Ecto neural progenitor cell (in vitro differentiated cells): ENCODE measurements at regions not wholly inside any gene's neighbourhood (a gene's known extent, or its start where the extent isn't known, plus 50 kb on each side); places are given as distances from the start of the nearest gene placed in this dataset.

Source experiments
- DNase-seq: peaks from one replicate; pipeline ENCODE4 v3.0.0-alpha.2; 2018; ENCODE audit warnings: low spot score

GRCh38 chr20:57970856-57971255, 257.6 kb downstream of the ANKRD60 start:
- no peak for DNase-seq

DNA sequence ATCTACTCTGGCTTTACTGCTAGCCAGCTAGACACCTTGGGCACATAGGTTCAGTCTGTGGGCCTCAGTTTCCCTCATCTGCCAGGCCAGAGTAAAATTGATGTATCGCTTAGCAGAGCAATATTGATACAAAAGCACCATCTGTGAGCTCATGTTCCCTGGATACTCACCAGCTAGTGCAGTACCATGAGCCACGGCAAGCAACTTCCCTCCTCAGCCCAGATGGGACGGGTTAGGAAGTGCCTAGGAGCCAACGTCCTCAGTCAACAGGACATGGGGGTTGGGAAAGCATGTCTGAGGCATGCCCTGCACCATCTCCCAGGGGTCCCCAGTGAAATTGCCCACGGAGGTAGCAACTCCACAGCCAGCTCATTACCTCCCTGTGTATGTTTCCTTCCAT, 258.3 kb downstream of the ANKRD60 start:
- DNase-seq, result no peak

DNA sequence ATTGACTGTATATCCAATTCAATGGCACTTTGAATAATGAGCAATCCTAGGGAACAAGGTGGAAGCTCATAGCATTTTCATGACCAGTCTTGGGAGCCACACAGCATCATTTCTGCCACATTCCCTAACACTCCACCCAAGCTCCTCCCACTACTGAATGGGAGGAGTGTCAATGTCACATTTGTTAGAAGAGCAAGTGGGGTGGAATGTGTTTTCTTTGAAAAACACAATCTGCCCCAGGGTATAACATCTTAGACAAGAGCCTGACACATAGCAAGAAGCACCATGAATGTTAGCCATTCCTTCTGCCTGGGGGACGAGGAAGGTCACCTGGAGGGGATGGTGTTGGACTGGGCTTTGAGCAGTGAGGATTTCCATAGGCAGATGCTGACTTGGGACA, 258.3 kb upstream of the PMEPA1 start:
- DNase-seq, result no peak

DNA sequence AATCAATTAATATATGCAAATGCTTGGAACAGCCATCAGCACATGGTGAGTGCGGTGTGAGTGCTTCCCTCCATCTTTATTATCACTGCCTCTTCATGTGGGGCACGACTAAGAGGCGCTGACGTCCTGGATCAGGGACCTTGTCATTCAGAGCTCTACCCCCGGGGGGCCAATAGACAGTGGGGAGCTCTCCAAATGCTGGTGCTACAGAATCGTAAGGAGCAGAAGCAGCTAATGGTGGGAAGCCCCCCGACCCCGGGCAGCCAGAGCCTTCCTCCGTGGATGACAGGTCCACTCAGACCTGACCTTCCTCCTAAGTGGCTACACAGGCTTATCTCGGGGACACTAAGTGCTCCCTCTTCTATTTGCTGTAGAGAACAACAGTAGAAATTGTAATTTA, 257.5 kb upstream of the PMEPA1 start:
- DNase-seq, result no peak

GRCh38 chr20:57966620-57967019, 256.8 kb upstream of the PMEPA1 start:
- no peak for DNase-seq

DNA sequence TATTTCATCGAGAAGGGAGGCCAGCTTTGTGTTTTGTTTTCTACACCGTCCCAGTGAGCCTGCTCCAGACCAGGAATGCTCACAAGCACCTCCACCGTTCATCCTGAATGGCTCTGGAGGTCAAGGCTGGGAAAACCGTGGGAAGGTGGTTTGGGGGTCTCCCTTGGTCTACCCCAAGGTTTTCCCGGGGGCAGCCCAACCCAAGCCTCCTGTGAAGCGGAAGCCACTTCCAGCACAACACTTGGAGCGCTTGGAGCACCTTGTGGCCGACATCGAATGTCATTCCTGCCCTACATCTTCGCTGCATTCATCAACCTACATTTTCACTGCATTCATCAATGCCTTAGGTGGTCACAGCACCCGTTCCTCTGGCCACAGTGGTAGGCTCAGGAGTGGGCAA, 255.6 kb upstream of the PMEPA1 start:
- DNase-seq, result no peak

DNA sequence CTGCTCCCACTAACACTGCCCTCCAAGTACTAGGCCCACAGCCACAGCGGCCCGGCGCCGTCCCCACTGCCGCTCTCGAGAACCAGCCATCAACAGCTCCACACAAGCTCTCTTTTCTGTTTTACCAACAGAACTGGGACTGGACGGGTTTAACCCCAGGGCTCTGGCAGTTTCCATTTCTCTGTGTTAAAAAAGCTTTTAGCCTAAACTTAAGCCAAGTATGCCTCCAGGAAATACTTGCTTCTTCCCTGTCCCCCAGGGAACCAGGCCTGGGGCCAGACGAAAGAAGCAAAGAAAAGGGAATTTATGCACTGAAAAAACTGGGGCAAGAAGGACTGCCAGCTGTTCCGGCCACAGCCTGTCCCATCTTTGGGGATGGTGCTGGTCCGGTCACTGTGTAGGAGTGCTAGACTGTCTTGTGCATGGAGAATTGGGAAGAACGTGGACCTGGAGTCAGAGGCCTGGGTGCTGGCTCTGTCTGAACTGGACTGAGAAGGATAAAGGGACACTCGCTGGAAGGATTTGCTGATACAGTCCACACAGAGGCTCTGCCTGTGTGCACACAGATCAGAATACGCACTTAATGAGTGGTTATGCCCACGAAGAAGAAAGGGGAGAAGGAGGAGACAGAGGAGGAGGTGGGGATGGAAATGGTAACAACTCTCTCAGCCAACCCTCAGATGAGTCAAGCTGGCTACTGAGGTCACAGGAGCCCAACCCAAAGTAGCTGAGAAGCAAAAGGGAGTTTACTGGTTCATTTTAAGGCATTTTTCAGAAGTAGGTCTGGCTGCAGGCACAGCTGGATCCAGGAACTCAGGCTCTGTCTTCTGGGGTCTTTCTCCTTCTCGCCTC, 254.4 kb upstream of the PMEPA1 start:
- DNase-seq, result no peak

DNA sequence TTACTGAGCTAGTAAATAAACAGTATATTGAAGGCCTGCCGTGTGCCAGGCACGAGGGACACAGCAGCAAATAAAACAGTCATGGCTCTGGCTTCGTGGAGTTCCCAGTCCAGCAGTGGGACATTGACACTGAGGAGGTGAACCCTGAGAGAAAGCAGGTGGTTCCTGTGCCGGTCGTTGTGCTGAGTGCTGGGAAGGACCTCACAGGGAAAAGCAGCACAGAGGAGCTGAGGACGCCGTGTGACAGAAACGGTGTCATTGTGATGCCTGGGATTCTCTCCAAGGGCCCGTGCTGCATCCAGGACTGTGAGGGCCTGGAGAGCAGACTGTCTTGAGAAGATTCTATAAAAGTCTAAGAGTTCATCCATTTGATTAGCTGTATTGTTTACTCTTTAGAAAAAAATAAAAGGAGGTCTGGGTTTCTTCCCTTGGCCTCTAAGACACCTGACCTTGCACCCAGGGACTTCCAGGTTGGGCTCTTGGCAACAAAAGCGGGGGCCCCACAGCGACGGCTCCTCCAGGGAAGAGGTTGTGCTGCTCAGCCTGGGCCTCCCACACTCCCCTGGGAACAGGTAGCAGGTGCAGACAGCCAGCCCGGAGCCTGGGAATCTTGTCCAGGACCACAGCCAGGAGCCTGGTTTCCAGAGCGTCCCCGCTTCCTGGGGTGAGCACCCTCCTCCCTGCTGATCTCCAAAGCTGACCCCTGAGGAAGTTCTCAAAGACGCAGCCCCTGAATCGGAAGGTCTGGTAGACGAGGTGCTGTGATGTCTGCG, 251.2 kb upstream of the PMEPA1 start:
- DNase-seq, result no peak

DNA sequence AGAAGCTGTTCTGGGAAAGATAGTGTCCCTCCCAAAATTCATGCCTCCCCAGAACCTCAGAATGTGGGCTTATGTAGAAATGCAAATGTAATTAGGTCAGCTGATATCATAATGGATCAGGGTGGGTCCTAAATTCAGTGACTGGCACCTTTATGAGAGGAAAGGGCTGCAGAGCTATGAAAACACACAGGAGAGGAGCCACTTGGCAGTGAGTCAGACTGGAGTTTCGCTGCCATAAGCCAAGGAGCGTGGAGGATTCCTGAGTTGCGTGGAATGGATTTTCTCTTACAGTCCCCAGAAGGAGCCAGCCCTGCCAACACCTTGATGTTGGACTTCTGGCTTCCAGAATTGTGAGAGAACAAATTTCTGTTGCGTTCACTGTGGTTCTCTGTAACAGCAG, 249.8 kb upstream of the PMEPA1 start:
- no peak for DNase-seq

- no peak for DNase-seq
These were observed 249.2 kb upstream of the PMEPA1 start for GRCh38 chr20:57959018-57959417.

DNA sequence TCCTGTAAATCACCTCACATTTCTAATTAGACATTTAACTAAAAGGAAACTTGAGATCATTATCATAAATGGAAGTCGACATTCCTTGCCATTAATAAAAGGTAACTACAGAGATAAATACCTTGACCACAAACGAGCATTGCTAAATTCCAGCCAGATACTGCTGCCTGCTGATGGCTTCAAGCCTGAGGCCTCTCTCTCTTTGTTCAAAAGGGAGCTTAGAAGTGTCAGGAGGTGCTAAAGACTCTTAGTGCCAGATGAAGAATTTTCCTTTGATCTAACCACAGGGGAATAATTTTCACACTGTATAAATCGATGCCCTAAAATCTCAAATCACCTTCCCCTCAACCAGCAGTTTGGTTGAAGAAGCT, 248.2 kb upstream of the PMEPA1 start:
- DNase-seq, result no peak

- no peak for DNase-seq
These were observed 247.7 kb upstream of the PMEPA1 start for GRCh38 chr20:57957411-57958049.

DNA sequence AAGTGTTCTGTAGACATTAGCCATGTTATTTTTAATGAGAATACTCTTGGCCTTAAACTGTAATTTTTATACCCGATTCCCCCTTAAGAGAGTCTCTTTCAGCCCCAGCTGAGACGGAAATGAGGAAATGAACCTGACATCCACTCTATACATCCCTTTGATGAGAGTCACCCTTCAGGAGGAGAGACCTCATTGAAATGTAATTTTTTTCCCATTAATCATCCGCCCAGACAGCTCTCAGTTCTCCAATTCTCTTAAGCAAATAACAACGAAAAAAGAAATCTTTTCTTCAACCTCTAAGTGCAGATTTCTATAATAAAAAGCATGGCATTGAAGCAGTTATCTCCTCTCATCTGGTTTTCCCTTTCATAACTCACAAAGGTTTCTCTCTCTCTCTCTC, 243.8 kb upstream of the PMEPA1 start:
- no peak for DNase-seq

DNA sequence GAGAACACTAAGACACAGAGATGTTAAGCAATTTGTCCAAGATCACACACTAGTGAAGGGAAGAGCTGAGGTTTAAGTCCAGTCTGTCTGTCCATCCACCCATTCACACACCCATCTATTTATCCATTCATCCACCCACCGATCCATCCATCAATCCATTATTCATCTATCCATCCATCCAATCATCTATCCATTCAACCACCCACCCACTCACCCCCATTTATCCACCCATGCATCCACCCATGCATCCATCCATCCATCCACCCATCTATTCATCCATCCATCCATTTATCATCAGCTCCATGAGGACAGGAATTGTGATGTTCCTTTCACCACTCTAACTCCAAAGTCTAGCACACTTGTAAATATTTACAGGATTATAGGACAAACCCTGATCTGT, 242.3 kb upstream of the PMEPA1 start:
- no peak for DNase-seq

DNA sequence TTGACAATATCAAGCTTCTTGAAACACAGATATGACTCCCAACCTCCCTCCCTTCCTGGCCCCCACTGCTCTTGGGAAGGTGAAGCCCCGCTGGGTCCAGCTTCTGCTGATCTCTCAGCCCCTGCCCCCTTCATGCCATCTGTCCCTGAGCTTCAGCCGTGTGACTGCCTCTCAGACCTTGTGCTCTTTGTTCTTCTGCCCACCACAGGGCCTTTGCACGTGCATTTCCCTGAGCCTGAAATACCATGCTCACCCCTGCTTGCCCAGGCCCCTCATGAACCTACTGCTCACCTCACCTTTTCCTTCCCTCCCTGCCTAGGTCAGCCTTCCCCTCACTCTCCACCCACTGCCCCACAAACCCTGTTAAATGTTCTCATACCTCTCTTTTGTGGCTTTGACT, 241.7 kb upstream of the PMEPA1 start:
- no peak for DNase-seq

DNA sequence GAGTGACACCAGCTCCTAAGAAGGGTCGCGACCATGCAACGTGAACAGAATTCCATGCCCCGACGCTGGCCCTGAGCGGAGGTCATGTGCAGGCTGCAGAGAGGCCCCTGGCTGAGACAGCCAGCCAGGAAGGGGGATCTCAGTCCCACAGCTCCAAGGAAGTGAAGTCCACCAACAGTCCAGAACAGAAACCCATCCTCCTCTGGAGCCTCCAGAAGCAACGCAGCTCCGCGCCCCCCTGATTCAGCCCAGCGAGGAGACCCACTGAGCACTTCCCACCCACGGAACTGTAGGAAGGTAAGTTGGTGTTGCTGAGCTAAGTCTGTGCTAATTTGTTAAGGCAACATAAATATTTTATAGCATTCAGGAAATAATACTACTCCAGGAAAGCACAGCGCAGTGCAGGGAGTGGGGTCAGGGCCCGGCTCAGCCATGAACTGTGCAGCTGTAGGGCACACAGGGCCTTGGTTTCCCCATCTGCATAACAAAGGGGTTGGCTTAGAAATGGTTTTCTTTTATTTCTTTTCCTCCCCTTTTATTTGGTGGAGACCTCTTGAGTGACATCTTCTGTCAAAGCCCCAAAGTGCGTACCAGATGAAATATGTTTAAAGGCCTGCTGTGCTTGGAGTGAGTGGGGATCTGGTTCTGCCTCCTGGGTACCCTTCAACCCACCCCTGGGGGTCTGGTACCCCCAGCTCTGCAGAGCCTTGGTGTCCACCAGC, 241.1 kb upstream of the PMEPA1 start:
- DNase-seq, result no peak

- no peak for DNase-seq
These were observed 238.6 kb upstream of the PMEPA1 start for GRCh38 chr20:57948180-57948955.

DNA sequence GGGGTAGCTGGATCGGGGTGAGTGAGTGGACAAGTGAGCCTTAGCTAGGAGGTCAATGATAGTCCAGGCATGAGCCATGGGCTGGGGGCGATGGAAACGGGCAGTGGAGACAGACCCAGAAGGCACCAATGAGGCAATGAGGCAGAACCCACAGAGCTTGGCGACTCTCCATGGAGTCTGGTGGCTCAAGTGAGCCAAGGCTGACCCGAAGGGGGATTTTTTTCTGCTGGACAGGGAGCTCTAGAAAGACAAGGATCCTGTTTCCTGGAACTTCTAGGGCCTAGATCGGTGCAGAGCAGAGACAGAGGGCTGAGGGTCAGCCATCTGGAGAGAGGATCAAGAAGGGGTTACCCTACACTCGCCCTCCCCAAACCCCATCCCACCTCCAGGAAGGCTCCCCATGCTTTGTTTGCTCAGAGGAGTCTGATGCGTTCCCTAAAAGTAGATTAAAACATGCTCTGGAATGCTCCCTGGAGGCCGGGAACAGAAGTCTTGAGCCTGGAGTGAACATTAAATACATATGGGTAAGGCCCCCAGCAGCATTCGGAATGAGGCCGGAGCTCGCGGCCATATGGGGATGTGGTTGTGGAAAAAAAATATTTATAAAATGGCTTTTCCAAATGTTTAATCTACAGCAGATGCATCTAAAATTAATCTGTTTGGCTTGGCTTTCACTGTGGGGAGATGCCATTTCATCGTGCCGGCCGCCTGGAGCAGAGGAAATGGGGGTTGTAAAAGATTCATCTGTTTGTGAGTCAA, 237.8 kb upstream of the PMEPA1 start:
- no peak for DNase-seq

GRCh38 chr20:57946559-57947315, 236.9 kb upstream of the PMEPA1 start:
- no peak for DNase-seq

GRCh38 chr20:57944988-57945387, 235.2 kb upstream of the PMEPA1 start:
- no peak for DNase-seq
